ENCODE measurements at regions not wholly inside any gene's neighbourhood (a gene's known extent, or its start where the extent isn't known, plus 50 kb on each side); places are given as distances from the start of the nearest gene placed in this dataset.

GRCh38 chr21:24693779-24694178 is 913.5 kb downstream of the MRPL39 start:
- H3K27me3 ChIP-seq = no peaks in the 10 kb centered on the region
- no peaks in the 10 kb centered on the region for H3K36me3 ChIP-seq
- TF ChIP-seq POLR2A (IDR thresholded peaks at IDR 0.05) (no peak), CTCF (IDR thresholded peaks at IDR 0.05) (no peak)
- no peak overlapping the region for H3K4me3 ChIP-seq
- WGBS, 3 donors = 53 to 67% (median 64%) methylated on average over 2 of the region's 2 CpGs
- H3K9me3 ChIP-seq = no peaks in the 10 kb centered on the region
- intact Hi-C loops (cut with DNase I) = no loop called here
- H3K27ac ChIP-seq = no peak overlapping the region
- H3K4me1 ChIP-seq (ENCODE audit: insufficient read depth) = no peaks in the 10 kb centered on the region
- no peak for DNase-seq

- no peak for DNase-seq
Observed at GRCh38 chr21:24681456-24681855, 925.8 kb downstream of the MRPL39 start.

GRCh38 chr21:24671901-24672300 is 935.4 kb downstream of the MRPL39 start:
- H3K27ac ChIP-seq = no peak overlapping the region
- H3K9me3 ChIP-seq = no peaks in the 10 kb centered on the region
- WGBS, 3 donors = 30 to 47% (median 37%) methylated on average over 1 of the region's 1 CpG
- no peaks in the 10 kb centered on the region for H3K4me1 ChIP-seq (ENCODE audit: insufficient read depth)
- H3K4me3 ChIP-seq = no peak overlapping the region
- no peak for DNase-seq
- no peaks in the 10 kb centered on the region for H3K27me3 ChIP-seq
- TF ChIP-seq POLR2A (IDR thresholded peaks at IDR 0.05) (no peak), CTCF (IDR thresholded peaks at IDR 0.05) (no peak), EP300 (IDR thresholded peaks at IDR 0.05) (no peak)
- no peaks in the 10 kb centered on the region for H3K36me3 ChIP-seq
- intact Hi-C loops (cut with DNase I) = no loop called here

More at GRCh38 chr21:24681456-24681855, 925.8 kb downstream of the MRPL39 start:
- H3K36me3 ChIP-seq = no peaks in the 10 kb centered on the region
- intact Hi-C loops (cut with DNase I) = no loop called here
- H3K4me1 ChIP-seq (ENCODE audit: insufficient read depth) = no peaks in the 10 kb centered on the region
- no peaks in the 10 kb centered on the region for H3K27me3 ChIP-seq
- H3K4me3 ChIP-seq = no peak overlapping the region
- TF ChIP-seq CTCF (IDR thresholded peaks at IDR 0.05) (no peak), EP300 (IDR thresholded peaks at IDR 0.05) (no peak), POLR2A (IDR thresholded peaks at IDR 0.05) (no peak)
- 38 to 55% (median 53%) methylated on average over 2 of the region's 2 CpGs for WGBS, 3 donors
- no peak overlapping the region for H3K27ac ChIP-seq
- H3K9me3 ChIP-seq = no peaks in the 10 kb centered on the region

- DNase-seq = no peak
- Histone ChIP-seq H3K36me3 (no peaks in the 10 kb centered on the region), H3K9me3 (no peaks in the 10 kb centered on the region), H3K4me1 (ENCODE audit: insufficient read depth) (no peaks in the 10 kb centered on the region), H3K4me3 (no peak overlapping the region), H3K27ac (no peak overlapping the region), H3K27me3 (no peaks in the 10 kb centered on the region)
- intact Hi-C loops (cut with DNase I) = no loop called here
- no peak for TF ChIP-seq CTCF (IDR thresholded peaks at IDR 0.05)
- TF ChIP-seq EP300 (IDR thresholded peaks at IDR 0.05) = no peak
- no peak for TF ChIP-seq POLR2A (IDR thresholded peaks at IDR 0.05)
Observed at GRCh38 chr21:24658926-24659325, 948.4 kb downstream of the MRPL39 start.

- H3K4me1 ChIP-seq (ENCODE audit: insufficient read depth) = no peaks in the 10 kb centered on the region
- DNase-seq = no peak
- WGBS, 3 donors = 84 to 92% (median 91%) methylated on average over 1 of the region's 1 CpG
Observed at GRCh38 chr21:24658026-24658425, 949.3 kb downstream of the MRPL39 start.

More at GRCh38 chr21:24658026-24658425, 949.3 kb downstream of the MRPL39 start:
- intact Hi-C loops (cut with DNase I) = no loop called here
- Histone ChIP-seq H3K9me3 (no peaks in the 10 kb centered on the region), H3K27me3 (no peaks in the 10 kb centered on the region), H3K4me3 (no peak overlapping the region), H3K27ac (no peak overlapping the region), H3K36me3 (no peaks in the 10 kb centered on the region)
- no peak for TF ChIP-seq POLR2A (IDR thresholded peaks at IDR 0.05)
- TF ChIP-seq CTCF (IDR thresholded peaks at IDR 0.05) = no peak
- TF ChIP-seq EP300 (IDR thresholded peaks at IDR 0.05) = no peak
